Testis (tissue), 2 donors: ENCODE measurements at regions not wholly inside any gene's neighbourhood (a gene's known extent, or its start where the extent isn't known, plus 50 kb on each side); places are given as distances from the start of the nearest gene placed in this dataset.

Source experiments
- POLR2A ChIP-seq: fragments of 450-650 bp; IDR thresholded peaks from one replicate; pipeline ENCODE4 v1.6.1; 2017; ENCODE audit warnings: antibody characterized with exemption, mild to moderate bottlenecking, moderate library complexity
- TF ChIP-seq, protein P1 (sequence below), 3 experiments: fragments of 450-650 bp in 2 of 3; fragments of 200-600 bp in 1 of 3; sonication (generic) in 1 of 3; IDR thresholded peaks; one replicate each; pipeline ENCODE4 v1.5.1; 2016 to 2019; ENCODE audit warnings: antibody characterized with exemption in 3 of 3, mild to moderate bottlenecking in 2 of 3, moderate library complexity in 1 of 3

DNA sequence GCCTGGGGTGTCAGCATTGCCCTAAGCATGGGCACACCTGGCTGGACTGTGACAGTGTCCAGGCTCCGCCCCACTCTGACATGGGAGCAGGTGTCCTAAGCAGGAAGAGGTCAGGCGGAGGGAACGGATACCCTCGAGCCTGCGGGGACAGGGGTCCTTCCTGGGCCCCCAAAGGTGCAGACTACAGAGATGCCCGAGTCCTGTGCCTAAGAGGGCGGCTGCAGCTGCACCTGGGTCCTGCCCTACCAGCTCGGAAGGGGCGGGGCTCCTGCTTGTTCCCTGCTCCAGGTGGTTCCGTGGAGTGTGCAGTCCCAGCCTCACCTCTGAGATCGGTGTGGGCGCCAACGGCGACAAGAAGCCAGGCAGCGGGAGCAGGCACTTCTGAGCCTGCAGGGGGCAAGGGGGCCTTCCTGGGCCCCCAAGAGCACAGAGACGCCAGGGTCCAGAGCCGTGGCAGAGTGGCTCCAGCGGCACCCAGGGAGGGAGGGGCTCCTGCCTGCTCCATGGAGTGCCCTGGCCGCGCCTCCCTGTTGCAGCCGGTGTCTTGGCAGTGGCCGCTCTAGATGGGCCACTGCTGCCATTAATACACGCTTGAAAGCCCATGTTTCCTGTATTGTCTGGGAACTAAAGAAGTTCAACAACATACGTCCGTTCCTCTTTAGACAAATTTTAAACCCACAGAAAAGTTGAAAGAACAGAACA, 64.5 kb upstream of the CACNA2D1 start:
- TF ChIP-seq POLR2A = no peak
- TF ChIP-seq, protein P1, sequence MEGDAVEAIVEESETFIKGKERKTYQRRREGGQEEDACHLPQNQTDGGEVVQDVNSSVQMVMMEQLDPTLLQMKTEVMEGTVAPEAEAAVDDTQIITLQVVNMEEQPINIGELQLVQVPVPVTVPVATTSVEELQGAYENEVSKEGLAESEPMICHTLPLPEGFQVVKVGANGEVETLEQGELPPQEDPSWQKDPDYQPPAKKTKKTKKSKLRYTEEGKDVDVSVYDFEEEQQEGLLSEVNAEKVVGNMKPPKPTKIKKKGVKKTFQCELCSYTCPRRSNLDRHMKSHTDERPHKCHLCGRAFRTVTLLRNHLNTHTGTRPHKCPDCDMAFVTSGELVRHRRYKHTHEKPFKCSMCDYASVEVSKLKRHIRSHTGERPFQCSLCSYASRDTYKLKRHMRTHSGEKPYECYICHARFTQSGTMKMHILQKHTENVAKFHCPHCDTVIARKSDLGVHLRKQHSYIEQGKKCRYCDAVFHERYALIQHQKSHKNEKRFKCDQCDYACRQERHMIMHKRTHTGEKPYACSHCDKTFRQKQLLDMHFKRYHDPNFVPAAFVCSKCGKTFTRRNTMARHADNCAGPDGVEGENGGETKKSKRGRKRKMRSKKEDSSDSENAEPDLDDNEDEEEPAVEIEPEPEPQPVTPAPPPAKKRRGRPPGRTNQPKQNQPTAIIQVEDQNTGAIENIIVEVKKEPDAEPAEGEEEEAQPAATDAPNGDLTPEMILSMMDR (IDR thresholded peaks at IDR 0.05) = no peak
